ENCODE measurements at regions not wholly inside any gene's neighbourhood (a gene's known extent, or its start where the extent isn't known, plus 50 kb on each side); places are given as distances from the start of the nearest gene placed in this dataset.

DNA sequence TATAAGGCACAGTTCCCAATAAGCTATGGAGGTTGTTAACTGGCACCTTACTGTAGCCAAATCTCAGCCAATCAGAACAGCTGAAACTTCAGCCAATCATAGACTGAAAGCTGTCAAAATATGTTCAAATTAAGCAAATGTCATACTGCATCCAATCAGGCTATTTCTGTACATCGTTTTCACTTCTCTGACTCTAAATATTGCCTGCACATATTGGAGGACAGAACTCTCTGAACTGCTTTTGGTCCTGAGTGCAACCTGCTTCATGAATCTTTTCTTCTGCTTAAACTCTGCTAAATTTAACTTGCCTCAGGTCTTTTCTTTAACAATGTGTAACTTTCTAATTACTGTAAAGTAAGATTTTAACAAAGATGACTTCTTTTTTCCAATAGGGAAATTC is 1198.9 kb upstream of the PCDH7 start:
- DNase-seq (ENCODE audit: low spot score) = no peak
- TF ChIP-seq, protein P1, sequence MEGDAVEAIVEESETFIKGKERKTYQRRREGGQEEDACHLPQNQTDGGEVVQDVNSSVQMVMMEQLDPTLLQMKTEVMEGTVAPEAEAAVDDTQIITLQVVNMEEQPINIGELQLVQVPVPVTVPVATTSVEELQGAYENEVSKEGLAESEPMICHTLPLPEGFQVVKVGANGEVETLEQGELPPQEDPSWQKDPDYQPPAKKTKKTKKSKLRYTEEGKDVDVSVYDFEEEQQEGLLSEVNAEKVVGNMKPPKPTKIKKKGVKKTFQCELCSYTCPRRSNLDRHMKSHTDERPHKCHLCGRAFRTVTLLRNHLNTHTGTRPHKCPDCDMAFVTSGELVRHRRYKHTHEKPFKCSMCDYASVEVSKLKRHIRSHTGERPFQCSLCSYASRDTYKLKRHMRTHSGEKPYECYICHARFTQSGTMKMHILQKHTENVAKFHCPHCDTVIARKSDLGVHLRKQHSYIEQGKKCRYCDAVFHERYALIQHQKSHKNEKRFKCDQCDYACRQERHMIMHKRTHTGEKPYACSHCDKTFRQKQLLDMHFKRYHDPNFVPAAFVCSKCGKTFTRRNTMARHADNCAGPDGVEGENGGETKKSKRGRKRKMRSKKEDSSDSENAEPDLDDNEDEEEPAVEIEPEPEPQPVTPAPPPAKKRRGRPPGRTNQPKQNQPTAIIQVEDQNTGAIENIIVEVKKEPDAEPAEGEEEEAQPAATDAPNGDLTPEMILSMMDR (IDR thresholded peaks at IDR 0.05; ENCODE audit: extremely low read depth, missing control alignments) = no peak

DNA sequence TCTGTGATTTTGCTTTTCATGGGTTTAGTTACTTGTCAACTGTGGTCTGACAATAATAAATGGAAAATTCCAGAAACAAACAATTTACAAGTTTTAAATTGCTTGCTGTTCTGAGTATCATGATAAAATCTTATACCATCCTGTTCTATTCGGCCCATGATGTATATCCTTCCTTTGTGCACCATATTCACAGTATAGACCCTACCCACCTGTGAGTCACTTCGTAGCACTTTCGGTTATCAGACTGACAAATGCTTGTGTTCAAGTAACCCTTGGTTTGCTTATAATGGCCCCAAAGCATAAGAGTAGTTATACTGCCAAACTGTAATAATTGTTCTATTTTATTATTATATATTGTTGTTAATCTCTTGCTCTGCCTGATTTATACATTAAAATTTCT is 1183.4 kb upstream of the PCDH7 start:
- DNase-seq (ENCODE audit: low spot score) = no peak
- TF ChIP-seq, protein P1 (IDR thresholded peaks at IDR 0.05; ENCODE audit: extremely low read depth, missing control alignments) = no peak

DNA sequence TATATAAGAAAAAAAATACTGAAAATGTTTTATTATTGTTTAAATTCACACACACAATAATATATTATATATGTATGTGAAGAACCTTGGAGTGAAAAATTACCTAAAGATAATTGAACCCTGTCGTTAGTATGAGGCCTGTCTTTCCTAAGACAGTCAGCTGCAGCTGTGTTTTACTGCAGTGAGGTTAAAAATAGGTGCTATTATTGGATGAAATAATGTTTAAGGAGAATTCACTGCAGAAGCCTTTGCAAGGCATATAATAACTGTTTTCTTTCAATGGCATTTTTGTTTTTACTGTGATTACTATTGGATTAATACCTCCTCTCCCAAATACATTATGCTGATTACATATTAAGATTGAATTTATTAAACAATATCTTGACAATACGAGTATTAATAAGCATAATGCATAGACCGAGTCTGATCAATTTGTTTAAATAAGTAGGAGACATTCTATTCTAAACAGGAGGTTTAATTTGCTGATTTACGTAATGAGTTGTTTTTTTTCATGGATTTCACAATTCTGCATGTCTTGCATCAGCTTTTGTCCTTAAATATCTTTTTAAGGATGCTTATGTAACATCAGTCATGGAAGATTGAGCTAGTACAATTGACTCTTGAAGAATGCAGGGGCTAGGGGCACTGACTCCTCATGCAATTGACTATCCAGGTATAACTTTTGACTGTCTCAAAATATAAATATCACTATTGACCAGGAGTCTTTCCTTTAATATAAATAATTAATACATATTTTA is 1181.1 kb upstream of the PCDH7 start:
- TF ChIP-seq, protein P1 (IDR thresholded peaks at IDR 0.05; ENCODE audit: extremely low read depth, missing control alignments) = no peak
- no peak for DNase-seq (ENCODE audit: low spot score)

DNA sequence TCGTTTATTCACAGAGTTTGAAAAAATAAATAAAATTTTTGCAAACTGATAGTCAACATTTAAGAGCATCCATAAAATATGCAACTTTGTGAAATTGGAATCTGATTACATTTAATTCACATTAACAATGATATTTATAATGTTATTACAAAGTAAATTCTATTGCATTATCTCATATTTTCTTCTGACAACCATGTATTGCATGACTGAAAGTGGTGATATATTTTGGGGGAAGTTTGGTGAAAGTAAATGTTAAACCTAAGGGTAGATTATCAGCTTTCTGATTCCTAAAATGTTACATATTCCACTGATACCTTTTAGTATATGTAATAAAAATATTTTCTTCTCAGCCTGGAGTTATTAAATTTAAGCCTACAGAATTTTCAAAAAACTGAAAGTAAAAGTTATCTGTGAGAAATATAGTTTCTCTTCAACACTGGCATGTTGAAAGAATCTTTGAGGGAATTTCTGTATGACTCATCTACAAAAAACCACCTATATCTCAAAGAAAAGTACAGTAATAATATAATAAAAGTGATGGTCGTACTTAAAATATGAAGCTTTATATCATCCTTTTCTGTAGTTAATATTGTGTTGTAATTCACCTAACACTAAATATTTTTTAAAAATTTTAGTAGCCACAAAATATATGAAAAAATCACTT is 1179.6 kb upstream of the PCDH7 start:
- peak; percentile 11 for DNase-seq (ENCODE audit: low spot score)
- TF ChIP-seq, protein P1 (IDR thresholded peaks at IDR 0.05; ENCODE audit: extremely low read depth, missing control alignments) = no peak

DNA sequence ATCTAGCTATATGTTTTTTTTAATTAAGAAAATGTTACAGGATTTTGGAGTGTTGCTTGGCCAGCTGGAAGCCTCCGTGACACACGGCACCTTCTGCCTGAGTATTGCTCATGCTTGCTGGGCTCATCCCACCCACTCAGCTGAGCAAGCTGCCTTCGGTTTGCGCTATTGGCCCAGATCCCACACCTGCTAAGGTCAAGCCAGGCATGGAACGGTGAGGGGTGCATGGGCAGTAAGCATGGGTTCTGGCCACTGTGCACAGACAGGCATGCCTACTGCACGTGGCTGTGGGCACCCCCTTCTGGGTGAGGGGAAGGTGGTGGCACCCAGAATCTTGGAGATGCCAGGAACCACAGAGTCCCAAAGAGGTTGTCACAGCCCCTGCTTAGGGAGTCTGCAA is 1178.4 kb upstream of the PCDH7 start:
- DNase-seq (ENCODE audit: low spot score) = no peak
- TF ChIP-seq, protein P1 (IDR thresholded peaks at IDR 0.05; ENCODE audit: extremely low read depth, missing control alignments) = no peak

DNA sequence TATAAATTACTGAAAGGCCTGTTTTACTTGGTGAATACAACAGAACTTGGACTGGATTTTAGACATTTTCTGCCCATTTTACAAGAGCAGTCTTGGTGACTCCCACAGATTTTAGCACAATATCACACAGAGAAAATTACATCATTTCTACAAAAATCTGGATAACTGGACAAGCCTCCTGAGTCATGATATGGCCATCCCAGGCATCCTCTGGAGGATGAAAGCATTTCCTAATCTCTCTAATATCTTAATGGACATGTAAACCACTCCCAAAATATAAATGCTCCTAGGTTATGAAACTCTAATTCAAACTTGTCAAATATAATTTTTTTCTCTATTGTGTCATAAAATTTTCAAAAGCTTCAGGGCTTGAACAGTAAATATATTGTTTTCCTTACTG is 1170.8 kb upstream of the PCDH7 start:
- TF ChIP-seq, protein P1 (IDR thresholded peaks at IDR 0.05; ENCODE audit: extremely low read depth, missing control alignments) = no peak
- no peak for DNase-seq (ENCODE audit: low spot score)

DNA sequence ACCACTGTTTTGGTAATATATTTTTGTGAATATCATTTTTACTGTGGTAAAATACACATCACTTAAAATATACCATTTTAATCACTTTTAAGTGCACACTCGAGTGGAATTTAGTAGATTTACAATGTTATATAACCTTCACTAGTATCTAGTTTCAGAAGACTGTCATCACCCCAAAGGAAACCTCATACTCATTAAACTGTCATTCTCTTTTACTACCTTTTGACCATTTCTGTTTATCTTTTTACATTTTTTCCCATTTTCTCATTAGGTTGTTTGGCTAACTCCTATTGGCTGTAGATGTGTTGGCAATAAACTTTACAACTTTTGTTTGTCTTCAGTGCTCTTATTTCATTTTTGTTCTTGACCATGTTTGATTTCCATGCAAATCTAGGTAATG is 1168.3 kb upstream of the PCDH7 start:
- TF ChIP-seq, protein P1 (IDR thresholded peaks at IDR 0.05; ENCODE audit: extremely low read depth, missing control alignments) = no peak
- DNase-seq (ENCODE audit: low spot score) = no peak

All from GM20000 (cell line).